SK-N-SH treated with all-trans-retinoic acid at 6 μM for 48 hours (cell line): ENCODE measurements at regions not wholly inside any gene's neighbourhood (a gene's known extent, or its start where the extent isn't known, plus 50 kb on each side); places are given as distances from the start of the nearest gene placed in this dataset.

ENCODE experiments used
- BACH2 ChIP-seq: fragments of 250-450 bp; sonication (Bioruptor Pico); IDR thresholded peaks from 2 replicates; pipeline ENCODE4 v1.9.0; 2021; ENCODE audit warnings: mild to moderate bottlenecking, borderline replicate concordance
- ISL1 ChIP-seq: fragments of 250-450 bp; sonication (Bioruptor Pico); IDR thresholded peaks from 2 replicates; pipeline ENCODE4 v2.1.2; 2022; ENCODE audit warnings: mild to moderate bottlenecking, moderate library complexity
- RARB ChIP-seq: fragments of 250-450 bp; sonication (Bioruptor Pico); IDR thresholded peaks from 2 replicates; pipeline ENCODE4 v1.8.0; 2021; ENCODE audit warnings: mild to moderate bottlenecking, moderate library complexity
- ZNF565 ChIP-seq: fragments of 450-650 bp; formaldehyde crosslinking; conservative IDR thresholded peaks from 2 replicates; pipeline ENCODE4 v1.5.0; 2020; ENCODE audit warnings: low read depth, mild to moderate bottlenecking, moderate library complexity
- ZNF8 ChIP-seq: fragments of 450-650 bp; formaldehyde crosslinking; IDR thresholded peaks from 2 replicates; pipeline ENCODE4 v1.5.0; 2020; ENCODE audit warnings: mild to moderate bottlenecking, moderate library complexity
- TF ChIP-seq, protein P1 (sequence below): fragments of 250-450 bp; sonication (Bioruptor Pico); IDR thresholded peaks from 2 replicates; pipeline ENCODE4 v1.5.1; 2021; ENCODE audit warnings: mild to moderate bottlenecking, moderate library complexity
- TF ChIP-seq, protein P2 (sequence below): fragments of 250-450 bp; sonication (Bioruptor Pico); IDR thresholded peaks from 2 replicates; pipeline ENCODE4 v1.5.1; 2020; ENCODE audit warnings: low read depth, mild to moderate bottlenecking, moderate library complexity
- TF ChIP-seq, protein P3 (sequence below): fragments of 250-450 bp; sonication (Bioruptor Pico); IDR thresholded peaks from 2 replicates; pipeline ENCODE4 v1.8.0; 2020; ENCODE audit warnings: mild to moderate bottlenecking, moderate library complexity, borderline replicate concordance

DNA sequence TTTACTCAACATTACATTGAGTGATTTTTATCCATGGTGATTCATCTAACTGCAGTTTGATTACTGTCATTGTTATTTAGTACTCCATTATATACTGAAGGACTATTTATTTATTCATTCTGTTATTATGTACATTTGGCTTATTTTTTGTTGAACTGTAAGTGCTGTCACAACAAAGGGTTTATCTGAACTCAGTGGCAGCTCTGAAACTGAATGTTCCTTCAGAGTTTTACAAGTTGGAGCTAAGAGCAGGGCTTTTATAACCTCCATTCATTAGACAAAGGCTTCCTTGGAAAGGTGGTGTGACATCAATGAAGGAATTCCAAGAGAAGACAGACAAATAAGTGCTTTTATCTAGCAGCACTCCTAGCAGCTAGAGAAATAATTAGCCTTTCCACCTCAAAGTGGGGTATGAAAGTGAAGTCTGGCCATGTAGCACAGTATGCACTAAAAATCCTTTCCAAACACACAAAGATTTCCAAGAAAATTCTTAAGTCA, 83.3 kb upstream of the GORAB start:
- no peak for TF ChIP-seq RARB (CRISPR knock-in tag)
- TF ChIP-seq ISL1 (CRISPR knock-in tag), result no peak
- TF ChIP-seq, protein P1, sequence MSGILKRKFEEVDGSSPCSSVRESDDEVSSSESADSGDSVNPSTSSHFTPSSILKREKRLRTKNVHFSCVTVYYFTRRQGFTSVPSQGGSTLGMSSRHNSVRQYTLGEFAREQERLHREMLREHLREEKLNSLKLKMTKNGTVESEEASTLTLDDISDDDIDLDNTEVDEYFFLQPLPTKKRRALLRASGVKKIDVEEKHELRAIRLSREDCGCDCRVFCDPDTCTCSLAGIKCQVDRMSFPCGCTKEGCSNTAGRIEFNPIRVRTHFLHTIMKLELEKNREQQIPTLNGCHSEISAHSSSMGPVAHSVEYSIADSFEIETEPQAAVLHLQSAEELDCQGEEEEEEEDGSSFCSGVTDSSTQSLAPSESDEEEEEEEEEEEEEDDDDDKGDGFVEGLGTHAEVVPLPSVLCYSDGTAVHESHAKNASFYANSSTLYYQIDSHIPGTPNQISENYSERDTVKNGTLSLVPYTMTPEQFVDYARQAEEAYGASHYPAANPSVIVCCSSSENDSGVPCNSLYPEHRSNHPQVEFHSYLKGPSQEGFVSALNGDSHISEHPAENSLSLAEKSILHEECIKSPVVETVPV (CRISPR knock-in tag), result no peak
- TF ChIP-seq BACH2 (CRISPR knock-in tag), result no peak
- TF ChIP-seq, protein P2, sequence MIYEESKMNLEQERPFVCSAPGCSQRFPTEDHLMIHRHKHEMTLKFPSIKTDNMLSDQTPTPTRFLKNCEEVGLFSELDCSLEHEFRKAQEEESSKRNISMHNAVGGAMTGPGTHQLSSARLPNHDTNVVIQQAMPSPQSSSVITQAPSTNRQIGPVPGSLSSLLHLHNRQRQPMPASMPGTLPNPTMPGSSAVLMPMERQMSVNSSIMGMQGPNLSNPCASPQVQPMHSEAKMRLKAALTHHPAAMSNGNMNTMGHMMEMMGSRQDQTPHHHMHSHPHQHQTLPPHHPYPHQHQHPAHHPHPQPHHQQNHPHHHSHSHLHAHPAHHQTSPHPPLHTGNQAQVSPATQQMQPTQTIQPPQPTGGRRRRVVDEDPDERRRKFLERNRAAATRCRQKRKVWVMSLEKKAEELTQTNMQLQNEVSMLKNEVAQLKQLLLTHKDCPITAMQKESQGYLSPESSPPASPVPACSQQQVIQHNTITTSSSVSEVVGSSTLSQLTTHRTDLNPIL (CRISPR knock-in tag), result no peak
- TF ChIP-seq, protein P3, sequence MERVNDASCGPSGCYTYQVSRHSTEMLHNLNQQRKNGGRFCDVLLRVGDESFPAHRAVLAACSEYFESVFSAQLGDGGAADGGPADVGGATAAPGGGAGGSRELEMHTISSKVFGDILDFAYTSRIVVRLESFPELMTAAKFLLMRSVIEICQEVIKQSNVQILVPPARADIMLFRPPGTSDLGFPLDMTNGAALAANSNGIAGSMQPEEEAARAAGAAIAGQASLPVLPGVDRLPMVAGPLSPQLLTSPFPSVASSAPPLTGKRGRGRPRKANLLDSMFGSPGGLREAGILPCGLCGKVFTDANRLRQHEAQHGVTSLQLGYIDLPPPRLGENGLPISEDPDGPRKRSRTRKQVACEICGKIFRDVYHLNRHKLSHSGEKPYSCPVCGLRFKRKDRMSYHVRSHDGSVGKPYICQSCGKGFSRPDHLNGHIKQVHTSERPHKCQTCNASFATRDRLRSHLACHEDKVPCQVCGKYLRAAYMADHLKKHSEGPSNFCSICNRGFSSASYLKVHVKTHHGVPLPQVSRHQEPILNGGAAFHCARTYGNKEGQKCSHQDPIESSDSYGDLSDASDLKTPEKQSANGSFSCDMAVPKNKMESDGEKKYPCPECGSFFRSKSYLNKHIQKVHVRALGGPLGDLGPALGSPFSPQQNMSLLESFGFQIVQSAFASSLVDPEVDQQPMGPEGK, result no peak
- no peak for TF ChIP-seq ZNF565 (CRISPR knock-in tag)
- no peak for TF ChIP-seq ZNF8 (CRISPR knock-in tag)
